ENCODE measurements at regions not wholly inside any gene's neighbourhood (a gene's known extent, or its start where the extent isn't known, plus 50 kb on each side); places are given as distances from the start of the nearest gene placed in this dataset.
"Not testable (repeated sequence)": the region's sequence is repeated elsewhere in the genome, so short reads cannot be mapped to it uniquely, and the experiment has no call there.

DNA sequence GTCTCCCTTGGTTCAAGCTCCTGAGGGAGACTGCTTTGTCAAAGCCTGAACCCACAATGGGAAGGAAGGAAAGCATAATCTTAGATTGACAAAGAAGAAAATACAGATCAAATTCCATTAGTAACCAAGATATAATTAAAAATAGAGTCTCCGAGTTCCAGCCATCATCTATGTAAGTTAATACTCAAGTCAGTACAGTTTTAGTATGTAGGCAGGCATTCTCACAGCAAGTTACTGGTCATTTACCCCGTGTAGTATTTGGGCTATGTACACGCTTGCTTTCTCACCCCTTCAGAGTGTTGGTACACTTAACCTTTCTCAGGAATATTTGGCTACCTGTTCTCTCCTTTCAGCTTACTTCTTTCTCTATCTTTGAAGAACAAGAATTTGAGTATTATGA lies 79.9 kb upstream of the GARIN1A start:
- TF ChIP-seq, protein P1, sequence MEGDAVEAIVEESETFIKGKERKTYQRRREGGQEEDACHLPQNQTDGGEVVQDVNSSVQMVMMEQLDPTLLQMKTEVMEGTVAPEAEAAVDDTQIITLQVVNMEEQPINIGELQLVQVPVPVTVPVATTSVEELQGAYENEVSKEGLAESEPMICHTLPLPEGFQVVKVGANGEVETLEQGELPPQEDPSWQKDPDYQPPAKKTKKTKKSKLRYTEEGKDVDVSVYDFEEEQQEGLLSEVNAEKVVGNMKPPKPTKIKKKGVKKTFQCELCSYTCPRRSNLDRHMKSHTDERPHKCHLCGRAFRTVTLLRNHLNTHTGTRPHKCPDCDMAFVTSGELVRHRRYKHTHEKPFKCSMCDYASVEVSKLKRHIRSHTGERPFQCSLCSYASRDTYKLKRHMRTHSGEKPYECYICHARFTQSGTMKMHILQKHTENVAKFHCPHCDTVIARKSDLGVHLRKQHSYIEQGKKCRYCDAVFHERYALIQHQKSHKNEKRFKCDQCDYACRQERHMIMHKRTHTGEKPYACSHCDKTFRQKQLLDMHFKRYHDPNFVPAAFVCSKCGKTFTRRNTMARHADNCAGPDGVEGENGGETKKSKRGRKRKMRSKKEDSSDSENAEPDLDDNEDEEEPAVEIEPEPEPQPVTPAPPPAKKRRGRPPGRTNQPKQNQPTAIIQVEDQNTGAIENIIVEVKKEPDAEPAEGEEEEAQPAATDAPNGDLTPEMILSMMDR (IDR thresholded peaks at IDR 0.05; ENCODE audit: insufficient read depth, low read length, poor library complexity, severe bottlenecking) = not testable (repeated sequence)
- TF ChIP-seq EZH2phosphoT487 (conservative IDR thresholded peaks at IDR 0.05; ENCODE audit: low read length) = not testable (repeated sequence)

Measured in SU-DHL-6 (cell line).